ENCODE measurements at regions not wholly inside any gene's neighbourhood (a gene's known extent, or its start where the extent isn't known, plus 50 kb on each side); places are given as distances from the start of the nearest gene placed in this dataset.
A peak's percentile ranks its signal among the peaks of the same experiment; 100 is the strongest.

- Mint-ChIP-seq H3K4me1 (ENCODE audit: low read depth, unreplicated experiment) (peaks cover 2% of the 10 kb centered on the region), H3K27ac (ENCODE audit: unreplicated experiment) (no peak overlapping the region), H3K9me3 (ENCODE audit: unreplicated experiment) (no peaks in the 10 kb centered on the region), H3K36me3 (ENCODE audit: low read depth, unreplicated experiment) (no peaks in the 10 kb centered on the region), H3K27me3 (ENCODE audit: low read depth, unreplicated experiment) (no peaks in the 10 kb centered on the region), H3K4me3 (ENCODE audit: unreplicated experiment) (no peak overlapping the region)
- DNase-seq (ENCODE audit: low read depth) = peak; percentile 95
- H4K20me1 ChIP-seq (ENCODE audit: insufficient read depth, low read length) = no peaks in the 10 kb centered on the region
- TF ChIP-seq CTCF (IDR thresholded peaks at IDR 0.05; ENCODE audit: insufficient read depth, low read depth, low read length) (peak; percentile 74), EZH2 (IDR thresholded peaks at IDR 0.05; ENCODE audit: insufficient read depth, low read length) (no peak)
- no peak overlapping the region for H3K27ac ChIP-seq (ENCODE audit: low read depth, low read length)
- no peaks in the 10 kb centered on the region for H3K9me3 ChIP-seq (ENCODE audit: insufficient read depth, low read depth, low read length)
- peak; percentile 80 for FAIRE-seq
- no peak overlapping the region for H3K9ac ChIP-seq (ENCODE audit: low read length)
- peak overlapping the region; percentile 55 for H2AFZ ChIP-seq (ENCODE audit: low read depth, low read length)
- H3K79me2 ChIP-seq (ENCODE audit: insufficient read depth, low read length) = no peaks in the 10 kb centered on the region
- H3K4me1 ChIP-seq (ENCODE audit: insufficient read depth, low read length) = no peaks in the 10 kb centered on the region
- no peaks in the 10 kb centered on the region for H3K36me3 ChIP-seq (ENCODE audit: insufficient read depth, low read length)
- peak overlapping the region; percentile 71 for H3K4me2 ChIP-seq (ENCODE audit: low read length)
- H3K27me3 ChIP-seq (ENCODE audit: insufficient read depth, low read length) = no peaks in the 10 kb centered on the region
- H3K4me3 ChIP-seq (ENCODE audit: insufficient read depth, low read depth, low read length) = no peak overlapping the region
Observed at GRCh38 chr2:180125245-180125962, 118.3 kb upstream of the CWC22 start.

DNA sequence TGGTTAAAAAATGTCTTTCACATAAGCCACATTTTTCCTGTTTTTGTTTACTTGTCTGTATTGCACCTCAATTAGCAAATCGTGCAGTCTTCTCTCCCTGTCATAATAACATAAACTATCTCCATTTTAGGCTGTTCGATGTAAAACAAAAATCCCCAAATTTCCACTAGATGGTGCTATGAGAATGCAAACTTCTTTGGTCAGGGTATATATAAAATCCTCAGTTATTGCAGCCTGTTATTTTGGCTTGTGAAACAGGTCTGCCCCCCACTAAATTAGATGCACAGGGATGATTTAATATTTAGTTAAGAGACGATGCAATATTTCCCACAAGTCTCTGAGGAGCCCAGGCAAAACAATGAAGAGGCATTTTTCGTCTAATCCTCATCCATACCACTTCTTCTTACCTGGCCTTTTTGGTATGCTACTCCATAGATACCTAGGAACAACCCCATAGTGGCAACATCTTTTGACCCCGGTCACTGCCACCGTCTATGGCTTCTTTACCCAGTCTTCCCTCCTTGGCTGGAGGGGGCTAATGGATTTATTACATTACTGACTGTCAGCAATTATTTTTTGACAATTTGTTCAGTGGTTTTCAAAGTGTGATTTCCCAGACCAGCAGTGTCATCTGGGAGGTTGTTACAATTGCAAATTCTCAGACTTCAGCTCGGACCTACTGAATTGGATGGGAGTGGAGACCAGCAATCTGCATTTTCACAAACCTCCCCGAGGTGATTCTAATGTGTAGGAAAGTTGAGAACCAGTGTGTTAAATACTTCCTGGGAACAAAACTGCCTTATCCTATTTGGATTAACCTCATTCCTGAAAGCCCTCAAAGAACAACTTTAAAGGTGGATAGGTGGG lies 117.4 kb upstream of the CWC22 start:
- Histone ChIP-seq H3K9ac (ENCODE audit: low read length) (no peak overlapping the region), H3K4me2 (ENCODE audit: low read length) (no peak overlapping the region), H2AFZ (ENCODE audit: low read depth, low read length) (no peak overlapping the region), H3K79me2 (ENCODE audit: insufficient read depth, low read length) (no peaks in the 10 kb centered on the region), H3K36me3 (ENCODE audit: insufficient read depth, low read length) (no peaks in the 10 kb centered on the region), H4K20me1 (ENCODE audit: insufficient read depth, low read length) (no peaks in the 10 kb centered on the region), H3K4me1 (ENCODE audit: insufficient read depth, low read length) (no peaks in the 10 kb centered on the region), H3K27ac (ENCODE audit: low read depth, low read length) (no peak overlapping the region), H3K4me3 (ENCODE audit: insufficient read depth, low read depth, low read length) (no peak overlapping the region), H3K9me3 (ENCODE audit: insufficient read depth, low read depth, low read length) (no peaks in the 10 kb centered on the region), H3K27me3 (ENCODE audit: insufficient read depth, low read length) (no peaks in the 10 kb centered on the region)
- Mint-ChIP-seq H3K27ac (ENCODE audit: unreplicated experiment) (no peak overlapping the region), H3K36me3 (ENCODE audit: low read depth, unreplicated experiment) (no peaks in the 10 kb centered on the region), H3K4me1 (ENCODE audit: low read depth, unreplicated experiment) (peaks cover 2% of the 10 kb centered on the region), H3K27me3 (ENCODE audit: low read depth, unreplicated experiment) (no peaks in the 10 kb centered on the region), H3K4me3 (ENCODE audit: unreplicated experiment) (no peak overlapping the region), H3K9me3 (ENCODE audit: unreplicated experiment) (no peaks in the 10 kb centered on the region)
- DNase-seq (ENCODE audit: low read depth) (peak; percentile 37), FAIRE-seq (peak; percentile 93)
- TF ChIP-seq CTCF (IDR thresholded peaks at IDR 0.05; ENCODE audit: insufficient read depth, low read depth, low read length) (peak; percentile 74), EZH2 (IDR thresholded peaks at IDR 0.05; ENCODE audit: insufficient read depth, low read length) (no peak)

All from astrocyte (in vitro differentiated cells and primary cell).